GM21529 (cell line): ENCODE measurements at regions not wholly inside any gene's neighbourhood (a gene's known extent, or its start where the extent isn't known, plus 50 kb on each side); places are given as distances from the start of the nearest gene placed in this dataset.
"Not testable (repeated sequence)": the region's sequence is repeated elsewhere in the genome, so short reads cannot be mapped to it uniquely, and the experiment has no call there.

Experiments
- ATAC-seq: cut with Tn5 transposase; IDR thresholded peaks from one replicate; pipeline ENCODE4 v1.9.1; 2021; ENCODE audit not compliant: unreplicated experiment

- no peak for ATAC-seq
Observed at GRCh38 chr7:81298951-81299666, 380.3 kb upstream of the SEMA3C start.

- no peak for ATAC-seq
Observed at GRCh38 chr7:81297317-81297716, 378.5 kb upstream of the SEMA3C start.

- no peak for ATAC-seq
Observed at GRCh38 chr7:81296726-81297125, 377.9 kb upstream of the SEMA3C start.

GRCh38 chr7:81294897-81295515 lies 376.2 kb upstream of the SEMA3C start:
- no peak for ATAC-seq

GRCh38 chr7:81293806-81294205 lies 375.0 kb upstream of the SEMA3C start:
- ATAC-seq = no peak

- ATAC-seq = not testable (repeated sequence)
Observed at GRCh38 chr7:81286754-81287153, 367.9 kb upstream of the SEMA3C start.

- ATAC-seq = no peak
Observed at GRCh38 chr7:81285142-81285871, 366.5 kb upstream of the SEMA3C start.

- no peak for ATAC-seq
Observed at GRCh38 chr7:81284576-81284975, 365.7 kb upstream of the SEMA3C start.

- no peak for ATAC-seq
Observed at GRCh38 chr7:81280531-81280930, 361.7 kb upstream of the SEMA3C start.

GRCh38 chr7:81277691-81278090 lies 358.8 kb upstream of the SEMA3C start:
- ATAC-seq = no peak

- ATAC-seq = no peak
Observed at GRCh38 chr7:81273601-81274397, 354.9 kb upstream of the SEMA3C start.

- ATAC-seq = no peak
Observed at GRCh38 chr7:81272176-81272575, 353.3 kb upstream of the SEMA3C start.

GRCh38 chr7:81268551-81268950 lies 349.7 kb upstream of the SEMA3C start:
- no peak for ATAC-seq

GRCh38 chr7:81267508-81267907 lies 348.7 kb upstream of the SEMA3C start:
- ATAC-seq = no peak

GRCh38 chr7:81264116-81264515 lies 345.3 kb upstream of the SEMA3C start:
- ATAC-seq = no peak

- ATAC-seq = no peak
Observed at GRCh38 chr7:81260152-81260551, 341.3 kb upstream of the SEMA3C start.

- ATAC-seq = no peak
Observed at GRCh38 chr7:81256991-81257390, 338.1 kb upstream of the SEMA3C start.

- no peak for ATAC-seq
Observed at GRCh38 chr7:81248420-81248819, 329.6 kb upstream of the SEMA3C start.

GRCh38 chr7:81247364-81247763 lies 328.5 kb upstream of the SEMA3C start:
- not testable (repeated sequence) for ATAC-seq

GRCh38 chr7:81245353-81245752 lies 326.5 kb upstream of the SEMA3C start:
- no peak for ATAC-seq

- no peak for ATAC-seq
Observed at GRCh38 chr7:81244224-81244623, 325.4 kb upstream of the SEMA3C start.
